ENCODE measurements at regions not wholly inside any gene's neighbourhood (a gene's known extent, or its start where the extent isn't known, plus 50 kb on each side); places are given as distances from the start of the nearest gene placed in this dataset.
"Not testable (repeated sequence)": the region's sequence is repeated elsewhere in the genome, so short reads cannot be mapped to it uniquely, and the experiment has no call there.

- no peak overlapping the region for H3K4me3 ChIP-seq
- no peak overlapping the region for H3K27ac ChIP-seq
- no peak for DNase-seq (ENCODE audit: low spot score)
- TF ChIP-seq CTCF (IDR thresholded peaks at IDR 0.05): no peak
These were observed 234.1 kb downstream of the TMEM161B start for GRCh38 chr5:88034520-88034919.

GRCh38 chr5:88033191-88033590, 235.5 kb downstream of the TMEM161B start:
- no peak for TF ChIP-seq CTCF (IDR thresholded peaks at IDR 0.05)
- DNase-seq (ENCODE audit: low spot score): no peak
- no peak overlapping the region for H3K27ac ChIP-seq
- no peak overlapping the region for H3K4me3 ChIP-seq

- DNase-seq (ENCODE audit: low spot score): no peak
- TF ChIP-seq CTCF (IDR thresholded peaks at IDR 0.05): no peak
- H3K27ac ChIP-seq: no peak overlapping the region
- no peak overlapping the region for H3K4me3 ChIP-seq
These were observed 239.6 kb downstream of the TMEM161B start for GRCh38 chr5:88029011-88029410.

GRCh38 chr5:88021141-88021540, 247.5 kb downstream of the TMEM161B start:
- no peak overlapping the region for H3K27ac ChIP-seq
- TF ChIP-seq CTCF (IDR thresholded peaks at IDR 0.05): no peak
- H3K4me3 ChIP-seq: no peak overlapping the region
- no peak for DNase-seq (ENCODE audit: low spot score)

- H3K4me3 ChIP-seq; H3K27ac ChIP-seq; DNase-seq (ENCODE audit: low spot score): not testable (repeated sequence)
These were observed 253.7 kb downstream of the TMEM161B start for GRCh38 chr5:88014984-88015383.

- no peak overlapping the region for H3K4me3 ChIP-seq
- H3K27ac ChIP-seq: no peak overlapping the region
- no peak for TF ChIP-seq CTCF (IDR thresholded peaks at IDR 0.05)
- no peak for DNase-seq (ENCODE audit: low spot score)
These were observed 267.8 kb downstream of the TMEM161B start for GRCh38 chr5:88000877-88001276.

- TF ChIP-seq CTCF (IDR thresholded peaks at IDR 0.05): no peak
- no peak overlapping the region for H3K4me3 ChIP-seq
- H3K27ac ChIP-seq: no peak overlapping the region
- no peak for DNase-seq (ENCODE audit: low spot score)
These were observed 271.0 kb downstream of the TMEM161B start for GRCh38 chr5:87997662-87998061.

- TF ChIP-seq CTCF (IDR thresholded peaks at IDR 0.05): no peak
- no peak for DNase-seq (ENCODE audit: low spot score)
- H3K4me3 ChIP-seq: no peak overlapping the region
- H3K27ac ChIP-seq: no peak overlapping the region
These were observed 302.4 kb downstream of the TMEM161B start for GRCh38 chr5:87966213-87966612.
